ENCODE measurements at regions not wholly inside any gene's neighbourhood (a gene's known extent, or its start where the extent isn't known, plus 50 kb on each side); places are given as distances from the start of the nearest gene placed in this dataset.
A peak's percentile ranks its signal among the peaks of the same experiment; 100 is the strongest.
"Not testable (repeated sequence)": the region's sequence is repeated elsewhere in the genome, so short reads cannot be mapped to it uniquely, and the experiment has no call there.

DNA sequence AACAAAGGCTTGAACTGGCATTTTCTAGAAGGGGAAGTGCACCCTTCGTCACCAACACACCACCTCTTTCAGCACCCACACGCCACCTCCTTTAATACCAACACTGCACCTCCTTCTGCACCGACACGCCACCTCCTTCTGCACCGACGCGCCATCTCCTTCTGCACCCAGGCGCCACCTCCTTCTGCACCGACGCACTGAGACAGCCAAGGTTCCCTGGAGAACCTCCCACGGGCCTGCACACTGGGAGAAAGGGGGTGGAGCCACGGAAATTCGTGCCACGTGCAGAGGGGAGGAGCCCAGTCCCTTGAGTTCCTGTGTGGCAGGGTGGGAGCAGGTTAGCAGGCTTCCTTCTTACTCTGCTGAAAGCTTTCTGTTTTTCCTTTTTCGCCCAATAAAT is 327.9 kb upstream of the C1orf174 start:
- DNase-seq = no peak

DNA sequence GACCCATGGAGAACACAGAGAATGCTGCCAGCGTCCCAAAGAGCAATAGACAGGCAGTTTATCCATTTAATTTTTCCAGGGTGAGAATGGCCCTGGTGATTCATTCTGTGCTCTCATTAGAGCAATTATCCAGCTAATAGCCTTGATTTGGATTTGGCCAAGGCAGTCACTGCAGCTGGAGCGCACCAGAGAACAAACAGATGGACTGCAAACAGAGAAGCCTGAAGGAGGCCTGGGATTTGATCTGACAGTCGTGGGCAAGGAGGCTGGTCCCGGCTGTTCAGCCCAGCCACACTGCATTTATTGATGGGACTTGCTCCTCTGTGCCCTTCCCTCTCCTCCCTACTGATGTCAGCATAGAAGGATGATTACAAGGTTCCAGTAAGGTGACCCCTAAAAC is 353.9 kb upstream of the C1orf174 start:
- DNase-seq = peak; percentile 79

DNA sequence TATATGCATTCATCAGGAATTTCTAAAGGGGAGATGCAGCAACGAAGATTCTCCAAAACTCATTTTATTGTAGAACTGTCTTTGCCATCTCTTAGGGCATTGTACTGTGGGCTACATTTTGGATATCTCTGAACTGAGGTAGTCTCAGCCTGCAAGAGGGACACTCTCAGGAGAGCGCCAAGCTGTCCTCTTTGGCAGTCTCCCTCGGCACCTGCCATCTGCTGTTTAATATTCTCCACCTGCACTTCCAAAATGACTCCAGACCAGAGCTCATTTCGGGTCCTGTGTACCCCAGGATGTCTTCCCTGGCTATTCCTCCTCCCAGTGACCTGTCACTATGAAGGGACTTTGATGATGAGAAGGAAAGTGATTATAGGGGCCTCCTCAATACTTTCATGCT is 356.3 kb upstream of the C1orf174 start:
- DNase-seq = no peak

DNA sequence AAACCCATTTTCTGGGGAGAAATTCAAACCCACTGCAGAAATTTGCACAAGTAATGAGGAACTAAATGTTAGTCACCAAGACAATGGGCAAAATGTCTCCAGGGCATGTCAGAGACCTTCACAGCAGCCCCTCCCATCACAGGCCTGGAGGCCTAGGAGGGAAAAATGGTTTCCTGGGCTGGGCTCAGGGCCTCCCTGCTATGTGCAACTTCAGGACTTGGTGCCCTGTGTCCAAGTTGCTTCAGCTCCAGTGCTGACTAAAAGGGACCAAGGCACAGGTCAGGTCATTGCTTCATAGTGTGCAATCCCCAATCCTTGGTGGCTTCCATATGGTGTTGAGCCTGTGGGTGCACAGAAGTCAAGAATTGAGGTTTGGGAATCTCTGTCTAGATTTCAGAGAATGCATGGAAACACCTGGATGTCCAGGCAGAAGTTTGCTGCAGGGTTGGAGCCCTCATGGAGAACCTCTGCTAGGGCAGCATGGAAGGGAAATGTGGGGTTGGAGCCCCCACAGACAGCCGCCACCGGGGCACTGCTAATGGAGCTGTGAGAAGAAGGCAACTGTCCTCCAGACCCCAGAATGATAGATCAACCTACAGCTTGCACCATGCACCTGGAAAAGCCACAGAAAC is 358.2 kb upstream of the C1orf174 start:
- not testable (repeated sequence) for DNase-seq

DNA sequence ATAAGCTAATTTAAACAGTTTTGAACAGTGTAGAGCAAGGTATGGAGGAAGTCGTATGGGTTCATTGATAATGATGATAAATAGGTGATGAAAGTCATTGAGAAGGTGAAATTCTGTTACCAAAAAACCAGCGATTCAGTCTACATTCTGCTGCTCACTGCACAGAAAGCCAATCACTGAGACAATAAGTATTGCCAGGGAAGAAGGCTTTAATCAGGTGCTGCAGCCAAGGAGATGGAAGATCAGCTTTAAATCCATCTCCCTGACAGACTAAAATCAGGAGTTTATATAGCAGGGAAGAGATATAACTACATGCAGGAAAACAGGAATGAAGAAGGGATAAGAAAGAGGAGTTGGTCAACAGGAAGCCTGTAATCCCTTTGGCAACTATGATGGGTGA is 361.3 kb upstream of the C1orf174 start:
- DNase-seq = no peak

DNA sequence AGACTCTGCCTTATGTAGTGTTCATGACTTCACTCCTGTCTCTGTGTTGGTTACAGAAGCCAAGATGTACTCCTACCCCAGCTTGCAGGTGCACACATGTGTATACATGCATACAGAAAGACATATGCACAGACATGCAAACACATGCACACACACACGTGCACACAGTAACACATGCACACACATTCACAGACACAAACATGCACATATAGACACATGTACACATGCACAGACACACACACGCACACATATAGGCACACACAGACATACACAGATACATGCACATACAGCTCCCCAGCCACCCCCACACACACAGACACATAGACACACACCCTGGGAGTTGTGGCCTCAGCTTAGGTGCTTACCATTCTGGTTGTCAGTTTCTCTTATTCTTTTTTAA is 362.6 kb upstream of the C1orf174 start:
- no peak for DNase-seq

DNA sequence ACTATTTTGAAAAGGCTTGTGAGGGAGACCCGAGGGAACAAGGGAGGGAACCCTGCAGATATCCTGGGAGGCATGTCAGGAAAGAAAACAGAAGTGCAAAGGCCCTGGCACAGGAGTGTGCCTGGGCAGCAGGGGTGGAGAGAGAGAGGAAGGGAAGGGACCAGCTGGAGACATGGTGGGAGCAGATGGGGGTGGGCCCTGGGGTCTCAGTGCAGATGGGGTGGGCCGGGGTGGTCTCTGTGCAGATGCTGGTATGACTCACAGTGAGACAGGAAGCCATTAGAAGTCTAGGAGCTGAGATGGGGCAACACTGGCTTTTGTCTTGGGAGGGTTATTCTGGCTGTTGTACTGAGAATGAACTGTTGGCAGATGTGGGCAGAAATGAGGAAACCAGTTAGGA is 363.6 kb upstream of the C1orf174 start:
- no peak for DNase-seq

DNA sequence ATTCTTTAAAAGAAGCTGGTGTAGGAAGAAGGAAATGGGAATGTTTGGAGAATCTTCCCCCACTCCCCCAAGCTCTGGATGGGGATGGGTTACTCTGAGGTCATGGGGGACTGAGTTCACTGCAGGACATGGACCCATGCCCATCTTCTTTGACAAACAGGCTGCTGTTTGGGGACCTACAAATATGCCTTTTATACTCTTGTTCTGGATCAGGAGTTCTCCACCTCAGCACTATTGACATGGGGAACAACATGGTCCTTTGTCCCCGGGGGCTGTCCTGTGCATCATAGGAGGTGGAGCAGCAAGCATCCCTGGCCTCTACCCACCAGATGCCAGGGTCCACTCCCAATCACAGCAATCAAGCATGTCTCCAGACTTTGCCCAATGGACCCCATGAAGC is 365.8 kb upstream of the C1orf174 start:
- DNase-seq = no peak

DNA sequence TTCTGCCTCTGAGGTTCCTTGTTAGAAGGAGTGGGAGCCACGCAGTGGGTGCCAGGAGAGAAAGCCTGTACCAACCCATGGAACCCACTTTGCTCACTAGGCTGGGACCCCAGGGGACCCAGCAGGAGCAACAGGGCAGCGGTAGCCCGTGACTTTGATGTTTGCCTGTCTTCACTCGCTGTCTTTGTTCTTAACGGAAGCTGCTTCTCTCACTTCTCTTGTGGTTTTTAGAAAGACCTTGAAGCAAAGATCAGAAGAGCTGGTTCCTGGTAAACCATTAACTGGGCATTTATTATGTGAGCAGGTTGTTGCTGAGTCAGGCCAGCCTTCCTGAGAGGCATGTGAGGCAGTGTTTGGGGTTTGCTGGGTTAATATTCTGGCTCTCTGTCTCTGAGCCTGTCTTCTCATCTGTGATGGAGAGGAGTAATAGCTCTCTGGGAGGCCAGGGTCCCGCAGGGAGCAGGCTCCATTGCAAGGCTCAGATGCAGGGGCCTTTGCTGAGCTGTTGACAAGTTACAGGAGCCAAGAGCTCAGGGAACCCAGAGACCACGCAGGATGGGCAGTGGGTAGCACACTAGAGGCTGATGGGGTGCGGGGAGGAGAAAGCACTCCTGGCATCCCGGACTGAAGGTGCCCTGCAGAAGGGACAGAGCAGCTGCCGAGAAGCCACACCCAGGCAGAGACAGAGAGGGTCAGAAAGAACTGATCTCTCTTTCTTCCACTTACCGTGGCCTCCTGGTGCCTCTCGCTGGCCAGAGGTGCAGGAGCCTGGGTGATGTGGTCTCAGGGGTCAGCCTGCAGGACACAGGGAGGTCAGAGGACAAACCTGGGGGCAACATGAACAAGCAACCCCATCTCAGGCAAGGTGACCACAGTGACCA is 367.5 kb upstream of the C1orf174 start:
- no peak for DNase-seq

DNA sequence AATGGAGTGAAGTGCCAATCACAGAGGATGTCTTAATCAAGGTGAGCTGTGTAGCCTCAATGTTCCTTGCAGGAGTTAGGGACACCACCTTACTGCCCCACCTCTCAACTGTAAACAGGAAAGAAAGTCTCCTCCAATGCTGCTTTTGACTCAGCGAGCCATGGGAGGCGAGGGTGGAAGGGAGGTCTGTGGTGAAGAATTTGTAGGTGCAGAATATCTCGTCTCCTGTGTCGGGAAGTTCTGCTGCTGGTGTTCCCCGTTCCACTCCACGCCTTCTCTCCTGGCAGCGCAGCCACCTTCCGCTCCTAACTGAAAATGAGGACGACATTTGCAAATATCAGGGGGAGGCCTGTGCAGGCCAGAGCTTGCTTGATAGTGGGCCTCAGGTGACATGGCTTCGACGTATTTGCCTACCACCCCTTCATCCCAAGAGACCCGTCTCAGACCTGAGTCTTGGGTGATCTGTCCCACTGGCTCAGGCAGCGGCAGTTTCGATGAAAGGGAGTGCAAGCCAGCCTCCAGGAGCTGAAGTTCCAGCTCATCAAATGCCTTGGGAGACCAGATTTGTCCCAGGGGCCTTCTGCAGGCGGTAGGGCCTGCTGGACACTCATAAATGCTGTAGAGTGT is 368.3 kb upstream of the C1orf174 start:
- DNase-seq = no peak

DNA sequence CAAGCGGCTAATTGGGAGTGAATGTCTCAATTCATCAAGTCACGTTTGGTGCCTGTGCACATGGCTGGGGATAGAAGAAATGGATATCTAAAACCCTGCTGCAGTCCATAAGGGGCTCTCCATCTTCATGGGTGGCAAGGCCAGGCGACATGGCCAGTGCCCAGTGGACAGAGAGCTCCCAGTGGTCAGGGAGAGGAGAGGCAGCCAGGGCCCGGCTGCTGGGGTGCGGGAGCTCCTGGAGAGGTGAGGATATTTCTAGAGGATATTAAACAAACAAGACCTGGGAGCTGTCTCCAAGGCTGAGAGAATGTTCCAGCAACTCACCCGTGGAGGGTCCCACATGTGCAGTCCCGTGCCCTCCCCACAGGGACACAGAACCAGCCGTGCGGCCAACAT is 368.8 kb upstream of the C1orf174 start:
- no peak for DNase-seq

DNA sequence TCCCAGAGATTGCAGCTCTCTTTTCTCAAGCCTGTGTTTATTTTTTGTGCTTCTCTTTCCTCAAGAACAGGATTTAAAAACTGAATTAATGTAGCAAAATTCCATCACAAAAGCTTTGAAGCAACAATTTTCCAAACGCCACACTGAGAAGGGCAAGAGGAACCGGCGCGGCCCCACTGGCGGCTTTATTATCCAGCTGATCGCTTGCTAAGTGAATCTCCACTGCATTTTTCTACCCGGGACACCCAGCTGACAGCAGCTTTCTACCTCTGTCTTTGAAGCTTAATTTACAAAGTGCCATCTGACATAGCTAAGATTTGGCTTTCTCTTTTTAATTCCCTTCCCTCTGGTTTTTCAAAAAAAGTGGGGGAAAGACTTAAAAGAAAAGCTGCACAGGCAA is 369.3 kb upstream of the C1orf174 start:
- DNase-seq = no peak

DNA sequence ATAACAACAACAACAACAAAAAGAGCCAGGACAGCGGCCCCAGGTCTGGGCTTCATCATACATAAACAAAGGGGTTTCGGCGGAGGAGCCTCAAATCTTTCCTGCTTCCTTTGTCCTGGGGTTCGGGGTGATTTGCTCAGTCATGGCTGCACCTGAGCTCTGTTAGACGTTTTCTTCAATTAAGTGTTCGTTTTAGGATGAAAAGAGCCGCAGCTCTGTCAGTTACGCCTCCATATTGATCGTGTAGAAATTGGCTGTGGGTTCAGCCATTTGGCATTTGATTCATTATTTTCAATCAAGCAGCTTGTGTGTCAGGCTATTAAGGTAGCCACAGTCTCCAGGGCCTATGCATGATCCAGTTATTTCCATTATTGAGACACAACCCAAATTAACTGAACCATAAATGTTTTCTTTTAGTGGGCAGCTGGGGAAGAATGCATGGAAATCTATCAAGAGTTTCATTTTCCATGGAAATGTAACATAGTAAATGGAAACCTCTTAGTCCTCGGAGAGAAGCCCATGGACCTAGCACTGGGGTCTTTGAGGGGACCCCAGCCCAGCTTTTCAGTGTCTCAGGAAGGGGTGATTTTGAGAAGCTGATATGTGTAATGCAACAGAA is 370.0 kb upstream of the C1orf174 start:
- no peak for DNase-seq

DNA sequence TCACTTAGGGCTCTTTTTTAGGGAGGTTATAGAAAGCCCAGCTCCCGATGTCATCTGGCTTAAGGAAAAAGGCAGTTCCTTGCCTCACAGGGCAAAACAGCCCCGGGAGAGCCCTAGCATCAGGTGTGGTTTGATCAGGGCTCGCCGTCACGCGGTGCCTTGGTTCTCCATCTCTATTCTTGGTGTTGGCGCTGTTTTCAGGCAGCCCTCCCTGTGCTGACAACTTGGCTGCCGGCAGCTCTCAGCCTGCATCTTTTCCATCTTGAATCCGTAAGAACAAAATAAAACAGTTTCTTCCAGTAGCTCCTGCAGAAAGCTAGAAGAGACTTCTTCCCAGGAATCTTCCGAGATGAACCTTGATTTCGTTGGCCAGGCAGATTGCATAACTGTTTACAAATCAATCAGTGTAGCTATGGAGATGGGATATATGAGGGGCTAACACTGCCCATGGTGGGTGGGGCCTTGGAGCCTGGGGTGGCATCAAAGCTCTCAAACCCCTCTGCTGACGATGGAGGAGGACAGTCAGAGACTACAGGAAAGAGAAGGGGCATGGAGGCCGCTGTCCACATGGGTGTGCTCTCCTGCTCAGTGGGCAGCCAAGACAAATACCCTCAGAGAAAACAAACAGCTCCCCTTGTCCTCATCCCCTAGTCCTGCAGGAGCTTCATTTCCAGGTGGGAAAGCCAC is 370.7 kb upstream of the C1orf174 start:
- DNase-seq = no peak

DNA sequence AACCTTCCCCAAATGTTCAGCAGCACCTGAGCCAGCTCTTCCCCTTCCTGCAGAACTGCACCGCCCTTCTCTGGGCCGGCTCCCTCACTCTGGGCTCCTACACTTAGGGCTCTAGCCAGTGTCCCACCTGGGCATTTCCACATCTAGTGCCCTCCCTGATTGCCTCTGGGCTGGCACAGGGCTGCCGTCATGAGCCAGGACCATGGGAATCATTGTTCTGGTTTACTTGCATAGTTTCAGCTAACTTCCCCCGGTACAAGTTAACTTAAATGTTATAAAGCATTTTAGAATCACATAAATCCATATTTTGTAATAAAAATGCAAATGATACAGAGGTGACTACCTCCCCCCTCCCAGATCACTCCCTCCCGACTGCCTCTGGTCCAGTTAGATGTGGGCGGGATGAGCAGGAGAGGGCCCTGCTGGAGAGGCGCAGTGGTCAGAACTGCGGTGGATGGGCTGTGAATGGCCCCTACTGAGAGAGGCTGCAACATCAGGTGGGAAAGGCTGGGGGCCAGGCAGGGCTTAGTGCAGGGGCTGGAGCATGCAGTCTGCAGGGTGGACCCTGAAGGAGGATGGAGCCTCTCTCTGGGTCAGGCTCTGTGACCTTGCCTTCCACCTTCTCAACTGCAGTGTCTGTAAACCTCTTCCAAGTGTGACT is 371.4 kb upstream of the C1orf174 start:
- no peak for DNase-seq

DNA sequence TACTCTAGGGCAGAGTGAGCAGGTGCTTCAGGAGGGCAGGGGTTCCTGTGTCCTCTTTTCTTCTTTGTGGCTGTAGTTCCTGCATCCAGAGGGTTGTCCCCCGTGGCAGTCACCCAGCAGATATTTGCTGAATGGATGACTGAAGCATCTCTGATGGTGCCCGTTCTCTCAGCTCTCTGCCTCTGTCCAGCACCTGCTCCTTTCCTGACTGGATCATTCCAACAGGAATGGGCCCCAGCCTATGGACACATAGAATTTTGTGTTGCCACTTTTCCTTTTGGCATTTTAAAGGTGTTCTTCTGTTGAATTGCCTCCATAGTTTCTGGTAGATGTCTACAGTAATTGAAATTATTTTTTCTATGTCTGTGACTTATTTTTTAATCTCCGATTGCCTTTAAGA is 372.5 kb upstream of the C1orf174 start:
- DNase-seq = no peak

DNA sequence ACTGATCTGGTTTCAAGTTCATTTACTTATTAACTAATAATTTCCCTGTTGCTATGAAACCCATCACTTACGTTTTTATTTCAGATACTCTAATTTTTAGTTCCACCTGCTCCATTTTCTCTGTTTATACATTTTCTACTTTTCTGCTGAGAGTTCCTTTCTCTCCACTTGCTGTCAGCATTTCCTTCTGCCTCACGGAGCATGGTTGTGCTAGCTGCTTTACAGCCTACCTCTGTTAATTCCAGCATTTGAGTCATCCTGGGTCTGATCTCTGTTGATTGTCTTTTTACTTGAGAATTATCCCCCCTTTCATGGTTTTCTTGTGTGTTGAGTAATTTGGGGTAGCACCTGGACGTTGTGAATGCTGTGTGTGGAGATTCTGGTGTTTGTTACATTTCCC is 373.2 kb upstream of the C1orf174 start:
- DNase-seq = no peak

DNA sequence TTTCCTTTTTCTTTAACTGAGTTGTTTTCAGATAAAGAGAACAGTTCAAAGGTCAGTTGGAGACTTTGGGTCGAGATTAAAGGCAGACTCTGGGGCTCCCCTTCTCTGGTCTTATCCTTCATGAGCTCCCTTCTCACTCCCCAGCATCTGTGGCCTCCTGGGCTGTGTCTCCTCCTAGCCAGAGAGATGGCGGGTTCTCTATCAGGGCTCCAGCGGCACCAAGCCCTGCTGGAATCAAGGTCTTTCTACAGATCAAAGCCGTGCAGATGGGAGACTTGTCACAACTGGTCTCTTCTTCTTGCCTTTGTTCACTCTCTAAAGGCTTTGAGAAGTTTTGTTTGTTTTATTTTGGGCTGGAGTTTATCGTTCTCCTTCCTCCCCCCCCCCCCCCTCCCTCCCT is 373.7 kb upstream of the C1orf174 start:
- no peak for DNase-seq

DNA sequence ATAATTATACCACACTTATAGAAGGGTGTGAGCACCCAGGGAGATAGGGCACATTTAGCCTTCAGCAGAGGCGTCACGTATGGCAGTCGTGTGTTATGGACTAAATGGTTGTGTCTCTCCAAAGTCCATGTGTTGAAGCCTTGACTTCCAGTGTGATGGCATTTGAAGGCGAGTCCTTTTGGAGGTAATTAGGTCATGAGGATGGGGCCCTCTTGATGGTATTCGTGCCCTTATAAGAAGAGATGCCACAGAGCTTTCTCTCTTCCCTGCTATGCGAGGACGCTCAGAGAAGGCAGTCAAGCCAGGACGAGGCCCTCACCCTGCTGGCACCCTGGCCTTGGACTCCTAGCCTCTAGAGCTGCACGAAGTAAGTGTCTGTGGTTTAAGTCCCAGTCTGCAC is 375.0 kb upstream of the C1orf174 start:
- DNase-seq = no peak

DNA sequence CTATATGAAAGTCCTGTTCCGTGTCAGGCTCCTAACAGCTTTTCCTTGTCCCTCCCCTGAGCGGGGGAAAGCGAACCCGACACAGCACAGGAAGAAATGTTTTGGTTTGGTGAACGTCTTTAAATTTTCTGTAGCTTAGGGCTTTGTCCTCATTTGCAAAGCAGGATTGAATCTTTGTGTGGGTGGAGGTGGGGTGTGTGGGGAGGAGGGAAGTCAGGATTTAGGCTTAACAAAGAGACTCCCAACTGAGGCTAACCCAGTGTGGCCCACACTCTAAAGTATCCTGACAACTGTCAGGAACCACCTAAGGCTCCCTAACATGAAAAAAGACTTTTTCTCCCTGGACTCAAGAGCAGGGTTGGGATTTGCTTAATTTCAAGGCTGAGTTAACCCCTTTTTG is 376.2 kb upstream of the C1orf174 start:
- DNase-seq = no peak

DNA sequence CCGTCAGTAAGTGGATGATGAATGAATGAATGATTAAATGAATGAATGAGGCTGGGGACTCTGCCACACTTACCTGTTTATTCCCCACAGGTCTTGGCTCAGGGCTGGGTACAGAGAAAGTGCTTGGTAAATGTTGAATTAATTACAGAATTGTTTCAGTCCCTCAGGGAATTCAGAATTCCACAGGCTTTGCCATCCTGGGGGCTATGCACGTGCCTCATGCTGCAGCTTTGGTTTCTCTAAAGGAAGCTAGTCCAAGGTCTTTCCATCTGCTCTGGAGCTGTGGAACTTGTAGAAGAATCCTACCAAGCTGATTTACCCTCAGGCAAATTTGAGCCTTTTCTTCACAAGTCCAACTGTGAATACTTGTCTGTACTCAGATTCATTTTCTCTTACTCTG is 376.8 kb upstream of the AJAP1 start:
- no peak for DNase-seq

DNA sequence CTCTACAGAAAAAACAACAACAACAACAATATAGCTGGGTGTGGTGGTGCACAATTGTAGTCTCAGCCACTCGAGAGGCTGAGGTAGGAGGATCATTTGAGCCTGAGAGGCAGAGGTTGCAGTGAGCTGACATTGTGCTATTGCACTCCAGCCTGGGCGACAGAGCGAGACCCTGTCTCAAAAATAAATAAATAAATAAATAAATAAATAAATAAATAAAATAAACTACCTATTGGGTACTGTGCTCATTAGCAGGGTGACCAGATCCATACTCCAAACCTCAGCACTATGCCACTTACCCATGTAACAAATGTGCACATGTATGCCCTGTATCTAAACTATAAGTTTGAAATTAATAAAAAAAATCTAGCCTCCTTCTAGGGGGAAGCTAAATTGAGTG is 369.4 kb upstream of the AJAP1 start:
- no peak for DNase-seq

DNA sequence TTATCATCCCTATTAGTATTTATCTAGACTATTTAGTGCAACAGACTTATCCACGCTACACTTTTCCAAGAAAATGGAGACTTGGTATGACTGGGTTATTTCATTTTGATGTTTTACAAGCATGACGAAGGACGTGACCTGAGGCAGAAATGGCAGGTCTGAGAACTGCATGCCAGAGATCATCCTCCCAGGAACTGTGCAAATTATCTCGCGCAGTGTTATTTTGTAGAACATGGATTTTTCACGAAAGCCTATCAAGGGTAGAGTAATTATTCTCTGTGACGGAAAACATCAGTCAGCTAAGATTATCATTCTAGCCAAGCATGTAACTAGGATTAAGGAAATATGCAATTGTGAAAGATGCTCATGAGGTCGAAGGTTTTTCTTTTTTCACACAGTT is 361.5 kb upstream of the AJAP1 start:
- DNase-seq = no peak

Data from NCI-H1105 treated with DMSO at 0.1 percent for 48 hours (cell line).